Esophagus muscularis mucosa (tissue), 4 donors: ENCODE measurements at regions not wholly inside any gene's neighbourhood (a gene's known extent, or its start where the extent isn't known, plus 50 kb on each side); places are given as distances from the start of the nearest gene placed in this dataset.

ENCODE experiments used
- DNase-seq: peaks from one replicate; pipeline ENCODE4 v3.0.0-alpha.2; 2017; ENCODE audit errors: extremely low spot score
- H3K27ac ChIP-seq, 4 donors: fragments of 200-600 bp; sonication (generic); replicated peaks in 1 of 4; 1 replicate in 3 of 4; 2 replicates in 1 of 4; pipeline ENCODE4 v1.5.1; 2016 to 2019; ENCODE audit warnings: mild to moderate bottlenecking in 1 of 4
- H3K27me3 ChIP-seq, 4 donors: fragments of 200-600 bp; sonication (generic); one replicate each; pipeline versions ENCODE4 v1.5.1 to v1.6.0; 2016 to 2019
- H3K36me3 ChIP-seq, 4 donors: fragments of 200-600 bp; sonication (generic); one replicate each; pipeline ENCODE4 v1.5.1; 2016 to 2019
- H3K4me1 ChIP-seq, 4 donors: fragments of 200-600 bp; sonication (generic); one replicate each; pipeline ENCODE4 v1.5.1; 2016 to 2019
- H3K4me3 ChIP-seq, 4 donors: fragments of 200-600 bp; sonication (generic); 1 replicate in 2 of 4; 2 replicates in 2 of 4; pipeline ENCODE4 v1.5.1; 2016 to 2019; ENCODE audit warnings: mild to moderate bottlenecking in 4 of 4, moderate library complexity in 1 of 4
- H3K9me3 ChIP-seq, 4 donors: fragments of 200-600 bp; sonication (generic); 1 replicate in 3 of 4; 2 replicates in 1 of 4; pipeline ENCODE4 v1.5.1; 2016 to 2019
- EP300 ChIP-seq: sonication (generic); formaldehyde crosslinking; IDR thresholded peaks from one replicate; pipeline ENCODE4 v1.6.1; 2017; ENCODE audit warnings: antibody characterized with exemption
- POLR2A ChIP-seq: fragments of 450-650 bp; IDR thresholded peaks from one replicate; pipeline ENCODE4 v1.6.1; 2017; ENCODE audit warnings: antibody characterized with exemption, moderate library complexity, mild to moderate bottlenecking, low read depth
- POLR2AphosphoS5 ChIP-seq, 2 donors: sonication (generic); formaldehyde crosslinking; IDR thresholded peaks; one replicate each; pipeline ENCODE4 v1.6.1; 2017; ENCODE audit warnings: antibody characterized with exemption in 2 of 2
- WGBS: methylation state at CpG from one replicate; pipeline ENCODE4 v1.1.5; 2018; 5-methylcytosine and 5-hydroxymethylcytosine counted together
- intact Hi-C: fragments of 100-400 bp; cut with DNase I; formaldehyde crosslinking; loops from one replicate; pipeline ENCODE4 v1.15.1; 2023
- TF ChIP-seq, protein P1 (sequence below), 3 experiments: fragments of 200-600 bp in 2 of 3; fragments of 450-650 bp in 1 of 3; sonication (generic) in 2 of 3; IDR thresholded peaks; one replicate each; pipeline ENCODE4 v1.5.1; 2017 to 2019; ENCODE audit warnings: antibody characterized with exemption in 3 of 3, mild to moderate bottlenecking in 2 of 3, moderate library complexity in 1 of 3

DNA sequence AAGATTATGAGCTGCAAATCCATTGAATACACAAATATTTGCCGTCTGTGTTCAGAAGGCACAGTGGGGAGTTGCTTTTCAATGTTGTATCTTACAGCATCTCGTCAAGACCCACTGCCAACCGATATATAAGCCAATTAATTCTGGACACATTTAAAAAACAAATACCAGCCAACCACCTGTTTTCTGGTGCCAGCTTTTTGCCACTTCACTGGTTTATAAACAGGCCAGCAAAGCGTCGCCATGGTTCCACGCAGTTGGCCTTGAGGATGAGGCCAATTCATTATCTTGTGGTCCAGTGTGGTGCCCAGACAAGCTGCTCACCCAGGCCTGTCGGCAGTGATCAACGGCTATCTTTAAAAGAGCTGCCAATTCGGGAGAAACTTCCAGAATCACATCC is 321.0 kb downstream of the TCERG1L start:
- no peak for DNase-seq
- H3K27ac ChIP-seq: no peak overlapping the region
- H3K4me3 ChIP-seq: no peak overlapping the region
- no peaks in the 10 kb centered on the region for H3K4me1 ChIP-seq
- WGBS: 85% methylated on average over 9 of the region's 9 CpGs
- H3K27me3 ChIP-seq: peaks cover 0 to 15% (median 0%) of the 10 kb centered on the region in 4 donors
- no peaks in the 10 kb centered on the region for H3K36me3 ChIP-seq
- intact Hi-C loops: no loop called here
- no peak for TF ChIP-seq EP300
- H3K9me3 ChIP-seq: no peaks in the 10 kb centered on the region

DNA sequence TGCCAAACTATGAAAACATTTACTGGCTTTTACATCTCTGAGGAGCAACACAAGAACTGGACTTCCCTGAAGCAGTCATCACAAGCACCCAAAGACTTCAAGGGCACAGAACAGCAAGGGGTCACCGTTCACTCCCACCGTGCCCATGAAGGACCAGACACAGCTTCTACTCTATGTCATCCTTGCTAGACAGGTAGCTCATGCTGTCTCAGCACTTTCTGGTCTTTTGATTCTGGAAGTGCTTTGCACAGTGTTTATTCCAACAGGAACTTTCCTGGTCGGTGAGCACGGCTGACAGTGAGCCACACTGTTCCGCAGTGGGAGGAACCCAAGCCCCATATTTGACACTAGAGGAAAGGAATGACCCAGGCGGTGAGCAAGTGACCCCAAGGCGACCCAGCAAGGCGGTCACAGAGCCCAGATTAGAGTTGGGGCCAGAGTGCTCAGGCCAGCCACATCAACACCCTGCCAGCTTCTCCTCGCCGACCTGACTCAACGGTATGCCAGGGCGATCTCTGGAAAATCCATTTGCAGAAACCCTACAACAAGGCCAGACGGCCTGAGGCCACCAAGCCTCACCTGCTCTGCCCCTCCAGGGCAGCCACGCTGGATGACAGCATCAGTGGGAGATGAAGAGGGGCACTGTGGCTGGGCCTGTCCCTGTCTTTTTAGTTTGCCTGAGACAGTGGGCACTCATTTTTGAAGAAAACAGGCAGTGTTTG is 318.6 kb downstream of the TCERG1L start:
- H3K27me3 ChIP-seq: peaks cover 0 to 26% (median 0%) of the 10 kb centered on the region in 4 donors
- H3K4me1 ChIP-seq: no peaks in the 10 kb centered on the region
- no peak for TF ChIP-seq POLR2AphosphoS5 (IDR thresholded peaks at IDR 0.05)
- TF ChIP-seq, protein P1, sequence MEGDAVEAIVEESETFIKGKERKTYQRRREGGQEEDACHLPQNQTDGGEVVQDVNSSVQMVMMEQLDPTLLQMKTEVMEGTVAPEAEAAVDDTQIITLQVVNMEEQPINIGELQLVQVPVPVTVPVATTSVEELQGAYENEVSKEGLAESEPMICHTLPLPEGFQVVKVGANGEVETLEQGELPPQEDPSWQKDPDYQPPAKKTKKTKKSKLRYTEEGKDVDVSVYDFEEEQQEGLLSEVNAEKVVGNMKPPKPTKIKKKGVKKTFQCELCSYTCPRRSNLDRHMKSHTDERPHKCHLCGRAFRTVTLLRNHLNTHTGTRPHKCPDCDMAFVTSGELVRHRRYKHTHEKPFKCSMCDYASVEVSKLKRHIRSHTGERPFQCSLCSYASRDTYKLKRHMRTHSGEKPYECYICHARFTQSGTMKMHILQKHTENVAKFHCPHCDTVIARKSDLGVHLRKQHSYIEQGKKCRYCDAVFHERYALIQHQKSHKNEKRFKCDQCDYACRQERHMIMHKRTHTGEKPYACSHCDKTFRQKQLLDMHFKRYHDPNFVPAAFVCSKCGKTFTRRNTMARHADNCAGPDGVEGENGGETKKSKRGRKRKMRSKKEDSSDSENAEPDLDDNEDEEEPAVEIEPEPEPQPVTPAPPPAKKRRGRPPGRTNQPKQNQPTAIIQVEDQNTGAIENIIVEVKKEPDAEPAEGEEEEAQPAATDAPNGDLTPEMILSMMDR (IDR thresholded peaks at IDR 0.05): no peak
- TF ChIP-seq POLR2A: no peak
- no peak for TF ChIP-seq EP300
- H3K27ac ChIP-seq: no peak overlapping the region
- H3K36me3 ChIP-seq: no peaks in the 10 kb centered on the region
- H3K4me3 ChIP-seq: no peak overlapping the region
- H3K9me3 ChIP-seq: peaks cover 0 to 4% (median 0%) of the 10 kb centered on the region in 4 donors
- DNase-seq: peak; percentile 82
- intact Hi-C loops: no loop called here
- WGBS: 77% methylated on average over 13 of the region's 14 CpGs

DNA sequence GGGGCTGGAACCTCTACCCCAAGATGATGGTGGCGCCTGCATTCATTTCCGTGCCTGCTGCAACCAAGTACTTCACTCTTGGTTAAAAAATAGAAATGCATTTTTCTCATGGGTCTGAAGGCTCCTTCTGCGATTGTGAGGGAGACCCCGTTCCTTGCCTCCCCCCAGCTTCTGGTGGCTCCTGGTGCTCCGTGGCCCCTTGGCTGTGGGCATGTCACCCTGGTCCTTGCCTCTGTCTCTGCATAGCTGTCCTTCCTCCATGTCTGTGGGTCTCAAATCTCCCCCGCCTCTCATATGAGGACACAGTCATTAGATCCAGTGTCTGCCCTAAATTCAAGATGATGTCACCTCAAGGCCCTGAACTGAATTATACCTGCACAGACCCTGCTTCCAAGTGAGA is 317.9 kb downstream of the TCERG1L start:
- H3K27ac ChIP-seq: no peak overlapping the region
- DNase-seq: no peak
- WGBS: 85% methylated on average over 6 of the region's 6 CpGs

DNA sequence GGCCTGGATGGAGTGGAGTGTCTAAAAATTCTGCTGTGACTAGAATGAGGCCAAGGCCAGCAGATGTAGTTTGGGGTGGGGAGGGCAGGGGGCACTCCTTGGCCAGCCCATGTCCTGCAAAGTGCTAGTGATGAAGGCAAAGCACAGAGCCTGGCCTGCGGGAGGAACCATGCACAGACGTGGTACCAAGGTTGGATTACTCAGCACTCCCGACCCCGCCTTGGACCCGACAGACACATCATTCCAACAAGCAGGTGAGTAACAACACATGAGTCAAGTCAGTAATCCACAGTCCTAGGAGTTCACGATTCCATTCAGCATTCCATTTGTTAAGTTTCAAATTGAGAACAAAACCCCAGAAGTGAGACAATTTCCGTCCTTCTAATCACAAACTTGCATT is 317.3 kb downstream of the TCERG1L start:
- no peaks in the 10 kb centered on the region for H3K4me1 ChIP-seq
- peaks cover 0 to 4% (median 0%) of the 10 kb centered on the region in 4 donors for H3K9me3 ChIP-seq
- TF ChIP-seq, protein P1 (IDR thresholded peaks at IDR 0.05): no peak
- TF ChIP-seq EP300 (no peak), POLR2A (no peak), POLR2AphosphoS5 (IDR thresholded peaks at IDR 0.05) (no peak)
- 90% methylated on average over 7 of the region's 7 CpGs for WGBS
- intact Hi-C loops: no loop called here
- no peaks in the 10 kb centered on the region for H3K36me3 ChIP-seq
- DNase-seq: no peak
- no peak overlapping the region for H3K27ac ChIP-seq
- H3K4me3 ChIP-seq: no peak overlapping the region
- peaks cover 0 to 33% (median 0%) of the 10 kb centered on the region in 4 donors for H3K27me3 ChIP-seq

More for the DNA sequence above, 317.9 kb downstream of the TCERG1L start:
- TF ChIP-seq, protein P1 (IDR thresholded peaks at IDR 0.05): no peak
- no peak for TF ChIP-seq EP300
- TF ChIP-seq POLR2AphosphoS5 (IDR thresholded peaks at IDR 0.05): no peak
- no peak for TF ChIP-seq POLR2A
- peaks cover 0 to 4% (median 0%) of the 10 kb centered on the region in 4 donors for H3K9me3 ChIP-seq
- no peak overlapping the region for H3K4me3 ChIP-seq
- H3K27me3 ChIP-seq: peaks cover 0 to 27% (median 0%) of the 10 kb centered on the region in 4 donors
- no peaks in the 10 kb centered on the region for H3K4me1 ChIP-seq
- intact Hi-C loops: no loop called here
- H3K36me3 ChIP-seq: no peaks in the 10 kb centered on the region

DNA sequence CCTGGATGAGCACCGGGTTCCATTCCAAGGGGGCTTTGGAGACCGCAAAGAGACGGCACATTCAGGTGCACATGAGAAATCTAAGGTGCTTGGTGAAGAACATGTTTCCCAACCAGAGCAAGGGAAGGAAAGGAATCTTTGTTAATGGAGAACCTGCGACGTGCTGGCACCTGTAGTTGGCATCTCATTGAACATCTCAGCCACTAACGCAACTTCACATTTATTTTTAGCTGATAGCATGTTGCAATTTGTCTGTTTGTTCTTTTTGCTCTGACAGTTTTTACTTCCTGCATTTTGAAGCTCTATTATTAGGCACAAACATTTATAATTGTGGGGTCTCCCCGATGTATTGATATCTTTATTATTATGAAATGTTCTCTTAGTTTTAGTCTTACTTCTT is 316.7 kb downstream of the TCERG1L start:
- intact Hi-C loops: no loop called here
- DNase-seq: no peak
- Histone ChIP-seq H3K9me3 (peaks cover 0 to 4% (median 0%) of the 10 kb centered on the region in 4 donors), H3K36me3 (no peaks in the 10 kb centered on the region), H3K4me1 (no peaks in the 10 kb centered on the region), H3K4me3 (no peak overlapping the region), H3K27me3 (peaks cover 0 to 37% (median 0%) of the 10 kb centered on the region in 4 donors), H3K27ac (no peak overlapping the region)
- TF ChIP-seq POLR2AphosphoS5 (IDR thresholded peaks at IDR 0.05) (no peak), EP300 (no peak), POLR2A (no peak)
- TF ChIP-seq, protein P1 (IDR thresholded peaks at IDR 0.05): no peak
- 84% methylated on average over 7 of the region's 7 CpGs for WGBS
